Neural cell (in vitro differentiated cells): ENCODE measurements at regions not wholly inside any gene's neighbourhood (a gene's known extent, or its start where the extent isn't known, plus 50 kb on each side); places are given as distances from the start of the nearest gene placed in this dataset.

Experiments used
- H2AFZ ChIP-seq: fragments of 200-600, 300-800 bp; sonication (generic), shearing (Covaris generic); 2 replicates; pipeline ENCODE4 v1.6.0; 2014; ENCODE audit warnings: low read depth, mild to moderate bottlenecking, antibody characterized with exemption, low read length, moderate library complexity
- H3F3A ChIP-seq: fragments of 200-600 bp; shearing (Covaris generic); 2 replicates; pipeline ENCODE4 v1.6.1; 2016; ENCODE audit warnings: mild to moderate bottlenecking, moderate library complexity, mixed read lengths, antibody characterized with exemption, low read length; ENCODE audit not compliant: insufficient read depth, poor library complexity, severe bottlenecking
- H3K27ac ChIP-seq: fragments of 200-600, 300-800 bp; sonication (generic), shearing (Covaris generic); 2 replicates; pipeline ENCODE4 v1.5.1; 2014; ENCODE audit warnings: mild to moderate bottlenecking, low read length, moderate library complexity
- H3K27me3 ChIP-seq: fragments of 300-800, 200-600 bp; sonication (generic), shearing (Covaris generic); 2 replicates; pipeline ENCODE4 v1.6.0; 2014; ENCODE audit warnings: mild to moderate bottlenecking, low read depth, low read length, moderate library complexity; ENCODE audit not compliant: insufficient read depth
- H3K36me3 ChIP-seq: fragments of 300-800, 200-600 bp; sonication (generic), shearing (Covaris generic); 2 replicates; pipeline ENCODE4 v1.5.1; 2014; ENCODE audit warnings: mild to moderate bottlenecking, antibody characterized with exemption, low read length, moderate library complexity; ENCODE audit not compliant: insufficient read depth
- H3K4me2 ChIP-seq: fragments of 300-800, 200-600 bp; sonication (generic), shearing (Covaris generic); 2 replicates; pipeline ENCODE4 v1.6.0; 2014; ENCODE audit warnings: mild to moderate bottlenecking, low read length
- H3K4me3 ChIP-seq: fragments of 300-800, 200-600 bp; sonication (generic), shearing (Covaris generic); 2 replicates; pipeline ENCODE4 v1.5.1; 2014; ENCODE audit warnings: mild to moderate bottlenecking, low read length, moderate library complexity
- H3K79me2 ChIP-seq: fragments of 200-600 bp; shearing (Covaris generic); replicated peaks from 2 replicates; pipeline ENCODE4 v1.6.0; 2014; ENCODE audit warnings: mild to moderate bottlenecking, low read length, moderate library complexity; ENCODE audit not compliant: insufficient read depth
- H3K9ac ChIP-seq: fragments of 300-800, 200-600 bp; sonication (generic), shearing (Covaris generic); 2 replicates; pipeline ENCODE4 v1.6.1; 2016; ENCODE audit warnings: mild to moderate bottlenecking, low read length, mixed read lengths
- H3K9me2 ChIP-seq: fragments of 200-600 bp; shearing (Covaris generic); 2 replicates; pipeline ENCODE4 v1.6.1; 2016; ENCODE audit warnings: mild to moderate bottlenecking, low read length, mixed read lengths; ENCODE audit not compliant: insufficient read depth
- H3K9me3 ChIP-seq: fragments of 200-600, 300-800 bp; sonication (generic), shearing (Covaris generic); 2 replicates; pipeline ENCODE4 v1.6.1; 2016; ENCODE audit warnings: mild to moderate bottlenecking, mixed run types, low read length, moderate library complexity, mixed read lengths
- H4K20me1 ChIP-seq: fragments of 200-600 bp; shearing (Covaris generic); 2 replicates; pipeline ENCODE4 v1.6.1; 2016; ENCODE audit warnings: mild to moderate bottlenecking, mixed run types; ENCODE audit not compliant: insufficient read depth
- EP300 ChIP-seq: fragments of 450-650 bp; conservative IDR thresholded peaks from 2 replicates; pipeline ENCODE4 v1.6.1; 2014; ENCODE audit warnings: antibody characterized with exemption, mild to moderate bottlenecking, moderate library complexity; ENCODE audit not compliant: poor library complexity, severe bottlenecking
- EZH2 ChIP-seq: fragments of 200-600, 300-800 bp; shearing (Covaris generic), sonication (generic); IDR thresholded peaks from 2 replicates; pipeline ENCODE4 v1.6.1; 2014; ENCODE audit warnings: antibody characterized with exemption, low read length, borderline replicate concordance, mild to moderate bottlenecking; ENCODE audit not compliant: insufficient read depth, poor library complexity, severe bottlenecking
- MXI1 ChIP-seq: fragments of 450-650 bp; conservative IDR thresholded peaks from 2 replicates; pipeline ENCODE4 v1.6.1; 2014; ENCODE audit warnings: antibody characterized with exemption, mild to moderate bottlenecking; ENCODE audit not compliant: poor library complexity, severe bottlenecking
- POLR2AphosphoS5 ChIP-seq: IDR thresholded peaks from 2 replicates; pipeline ENCODE4 v1.6.1; 2012
- RAD21 ChIP-seq: fragments of 450-650 bp; conservative IDR thresholded peaks from 2 replicates; pipeline ENCODE4 v1.6.1; 2014; ENCODE audit warnings: antibody characterized with exemption, mild to moderate bottlenecking, moderate library complexity
- SMC3 ChIP-seq: fragments of 450-650 bp; conservative IDR thresholded peaks from 2 replicates; pipeline ENCODE4 v1.6.1; 2014; ENCODE audit warnings: antibody characterized with exemption, mild to moderate bottlenecking, moderate library complexity; ENCODE audit not compliant: poor library complexity
- TAF1 ChIP-seq: IDR thresholded peaks from 2 replicates; pipeline ENCODE4 v1.6.1; 2012; ENCODE audit warnings: low read depth
- TF ChIP-seq, protein P1 (sequence below): fragments of 450-650 bp; IDR thresholded peaks from 2 replicates; pipeline ENCODE4 v1.5.1; 2014; ENCODE audit warnings: antibody characterized with exemption, mild to moderate bottlenecking, moderate library complexity; ENCODE audit not compliant: poor library complexity, severe bottlenecking
- TF ChIP-seq, protein P2 (sequence below): IDR thresholded peaks from 2 replicates; pipeline ENCODE4 v1.6.1; 2012; ENCODE audit warnings: borderline replicate concordance

DNA sequence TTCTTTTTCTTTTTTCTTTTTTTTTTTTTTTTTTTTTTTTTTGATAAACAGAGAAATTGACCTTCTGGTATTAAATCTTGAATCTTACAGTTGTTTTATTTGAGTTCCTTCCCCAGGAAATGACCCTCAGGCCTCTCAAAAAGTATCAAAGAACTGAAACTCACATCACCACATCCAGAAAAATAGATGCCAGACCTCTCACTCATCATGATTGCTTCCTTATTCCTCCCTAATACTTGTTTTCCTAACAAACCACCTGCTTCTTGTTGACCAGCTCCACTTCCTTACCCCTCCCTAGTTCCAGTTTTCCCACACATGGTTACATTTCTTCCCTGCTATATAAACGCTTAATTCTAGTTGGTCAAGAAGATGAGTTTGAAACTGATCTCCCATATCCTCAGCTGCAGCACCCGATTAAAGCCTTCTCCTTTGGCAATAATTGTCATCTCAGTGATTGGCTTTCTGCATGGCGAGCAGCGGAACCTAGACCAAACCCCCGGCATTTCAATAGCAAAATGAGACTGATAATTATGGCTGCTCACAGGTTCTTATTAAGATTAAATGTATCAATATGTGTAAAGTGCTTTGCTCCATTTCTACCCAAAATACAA, 681.1 kb upstream of the AUTS2 start:
- Histone ChIP-seq H3F3A (no peaks in the 10 kb centered on the region), H3K9me3 (peaks cover 12% of the 10 kb centered on the region), H3K36me3 (no peaks in the 10 kb centered on the region), H3K4me2 (no peak overlapping the region), H4K20me1 (no peaks in the 10 kb centered on the region), H3K79me2 (no peaks in the 10 kb centered on the region), H2AFZ (no peak overlapping the region), H3K9me2 (no peaks in the 10 kb centered on the region), H3K27me3 (no peaks in the 10 kb centered on the region), H3K9ac (no peak overlapping the region), H3K27ac (no peak overlapping the region), H3K4me3 (no peak overlapping the region)
- TF ChIP-seq, protein P1, sequence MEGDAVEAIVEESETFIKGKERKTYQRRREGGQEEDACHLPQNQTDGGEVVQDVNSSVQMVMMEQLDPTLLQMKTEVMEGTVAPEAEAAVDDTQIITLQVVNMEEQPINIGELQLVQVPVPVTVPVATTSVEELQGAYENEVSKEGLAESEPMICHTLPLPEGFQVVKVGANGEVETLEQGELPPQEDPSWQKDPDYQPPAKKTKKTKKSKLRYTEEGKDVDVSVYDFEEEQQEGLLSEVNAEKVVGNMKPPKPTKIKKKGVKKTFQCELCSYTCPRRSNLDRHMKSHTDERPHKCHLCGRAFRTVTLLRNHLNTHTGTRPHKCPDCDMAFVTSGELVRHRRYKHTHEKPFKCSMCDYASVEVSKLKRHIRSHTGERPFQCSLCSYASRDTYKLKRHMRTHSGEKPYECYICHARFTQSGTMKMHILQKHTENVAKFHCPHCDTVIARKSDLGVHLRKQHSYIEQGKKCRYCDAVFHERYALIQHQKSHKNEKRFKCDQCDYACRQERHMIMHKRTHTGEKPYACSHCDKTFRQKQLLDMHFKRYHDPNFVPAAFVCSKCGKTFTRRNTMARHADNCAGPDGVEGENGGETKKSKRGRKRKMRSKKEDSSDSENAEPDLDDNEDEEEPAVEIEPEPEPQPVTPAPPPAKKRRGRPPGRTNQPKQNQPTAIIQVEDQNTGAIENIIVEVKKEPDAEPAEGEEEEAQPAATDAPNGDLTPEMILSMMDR = no peak
- TF ChIP-seq EZH2 = no peak
- TF ChIP-seq EP300 = no peak
- no peak for TF ChIP-seq SMC3

DNA sequence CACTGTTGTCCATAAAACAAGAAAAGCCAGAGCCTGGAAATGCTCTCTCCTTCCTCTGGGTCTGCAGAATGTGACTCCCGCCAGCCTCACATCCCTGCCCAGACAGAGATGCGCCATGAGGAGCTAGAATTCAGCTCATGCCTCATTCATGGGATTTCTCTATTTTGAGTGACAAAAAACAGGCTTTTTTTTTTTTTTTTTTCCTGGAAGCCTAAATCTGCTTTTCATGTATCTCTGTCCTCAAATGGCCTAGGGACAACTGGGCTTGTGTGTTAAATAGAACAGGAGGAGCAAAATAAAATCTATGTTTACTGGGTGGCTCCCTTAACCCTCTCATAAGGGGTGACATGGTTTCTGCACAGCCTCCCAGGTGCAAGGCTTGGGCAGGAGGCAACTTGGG, 679.7 kb upstream of the AUTS2 start:
- TF ChIP-seq MXI1 = no peak
- TF ChIP-seq, protein P1 = no peak
- TF ChIP-seq RAD21 = no peak
- TF ChIP-seq EZH2 = no peak
- no peak for TF ChIP-seq SMC3
- no peak for TF ChIP-seq POLR2AphosphoS5
- H4K20me1 ChIP-seq = no peaks in the 10 kb centered on the region
- H3K36me3 ChIP-seq = no peaks in the 10 kb centered on the region
- no peak overlapping the region for H3K27ac ChIP-seq
- no peak overlapping the region for H3K4me3 ChIP-seq
- no peaks in the 10 kb centered on the region for H3K79me2 ChIP-seq
- no peaks in the 10 kb centered on the region for H3F3A ChIP-seq
- H3K9ac ChIP-seq = no peak overlapping the region
- H3K9me2 ChIP-seq = no peaks in the 10 kb centered on the region
- no peaks in the 10 kb centered on the region for H3K27me3 ChIP-seq
- no peak overlapping the region for H3K4me2 ChIP-seq
- peaks cover 12% of the 10 kb centered on the region for H3K9me3 ChIP-seq
- no peak overlapping the region for H2AFZ ChIP-seq

DNA sequence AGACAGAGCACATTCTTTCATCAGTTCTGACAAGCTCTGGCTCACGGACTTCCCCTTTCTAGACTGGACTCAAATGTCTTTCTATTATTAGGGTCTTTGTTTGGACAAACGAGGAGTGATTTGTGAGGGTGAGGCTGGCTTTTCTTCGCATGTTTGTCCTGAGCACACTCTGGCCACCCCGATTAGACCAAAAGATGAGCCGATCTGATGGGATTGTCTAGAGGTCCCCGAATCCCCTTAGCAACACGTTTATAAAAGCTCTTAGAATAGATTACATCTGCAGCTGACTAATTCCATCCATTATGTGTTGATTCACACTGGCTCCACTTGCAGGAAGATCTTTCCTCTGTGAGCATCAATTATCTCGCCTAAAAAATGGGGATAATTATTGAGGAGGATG, 675.4 kb upstream of the AUTS2 start:
- Histone ChIP-seq H4K20me1 (no peaks in the 10 kb centered on the region), H3K4me3 (no peak overlapping the region), H3K9me3 (peaks cover 12% of the 10 kb centered on the region), H3K27me3 (no peaks in the 10 kb centered on the region), H3K9ac (no peak overlapping the region), H3F3A (no peaks in the 10 kb centered on the region), H3K9me2 (no peaks in the 10 kb centered on the region), H3K27ac (no peak overlapping the region), H3K4me2 (no peak overlapping the region), H2AFZ (no peak overlapping the region), H3K36me3 (no peaks in the 10 kb centered on the region), H3K79me2 (no peaks in the 10 kb centered on the region)
- TF ChIP-seq POLR2AphosphoS5 = no peak
- TF ChIP-seq, protein P2, sequence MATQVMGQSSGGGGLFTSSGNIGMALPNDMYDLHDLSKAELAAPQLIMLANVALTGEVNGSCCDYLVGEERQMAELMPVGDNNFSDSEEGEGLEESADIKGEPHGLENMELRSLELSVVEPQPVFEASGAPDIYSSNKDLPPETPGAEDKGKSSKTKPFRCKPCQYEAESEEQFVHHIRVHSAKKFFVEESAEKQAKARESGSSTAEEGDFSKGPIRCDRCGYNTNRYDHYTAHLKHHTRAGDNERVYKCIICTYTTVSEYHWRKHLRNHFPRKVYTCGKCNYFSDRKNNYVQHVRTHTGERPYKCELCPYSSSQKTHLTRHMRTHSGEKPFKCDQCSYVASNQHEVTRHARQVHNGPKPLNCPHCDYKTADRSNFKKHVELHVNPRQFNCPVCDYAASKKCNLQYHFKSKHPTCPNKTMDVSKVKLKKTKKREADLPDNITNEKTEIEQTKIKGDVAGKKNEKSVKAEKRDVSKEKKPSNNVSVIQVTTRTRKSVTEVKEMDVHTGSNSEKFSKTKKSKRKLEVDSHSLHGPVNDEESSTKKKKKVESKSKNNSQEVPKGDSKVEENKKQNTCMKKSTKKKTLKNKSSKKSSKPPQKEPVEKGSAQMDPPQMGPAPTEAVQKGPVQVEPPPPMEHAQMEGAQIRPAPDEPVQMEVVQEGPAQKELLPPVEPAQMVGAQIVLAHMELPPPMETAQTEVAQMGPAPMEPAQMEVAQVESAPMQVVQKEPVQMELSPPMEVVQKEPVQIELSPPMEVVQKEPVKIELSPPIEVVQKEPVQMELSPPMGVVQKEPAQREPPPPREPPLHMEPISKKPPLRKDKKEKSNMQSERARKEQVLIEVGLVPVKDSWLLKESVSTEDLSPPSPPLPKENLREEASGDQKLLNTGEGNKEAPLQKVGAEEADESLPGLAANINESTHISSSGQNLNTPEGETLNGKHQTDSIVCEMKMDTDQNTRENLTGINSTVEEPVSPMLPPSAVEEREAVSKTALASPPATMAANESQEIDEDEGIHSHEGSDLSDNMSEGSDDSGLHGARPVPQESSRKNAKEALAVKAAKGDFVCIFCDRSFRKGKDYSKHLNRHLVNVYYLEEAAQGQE = no peak
- no peak for TF ChIP-seq SMC3
- TF ChIP-seq EP300 = no peak
- no peak for TF ChIP-seq EZH2
- TF ChIP-seq TAF1 = no peak
- no peak for TF ChIP-seq MXI1
- TF ChIP-seq RAD21 = no peak
- TF ChIP-seq, protein P1 = no peak
